KMS-11 (cell line): ENCODE measurements at regions not wholly inside any gene's neighbourhood (a gene's known extent, or its start where the extent isn't known, plus 50 kb on each side); places are given as distances from the start of the nearest gene placed in this dataset.

Source experiments
- H2AFZ ChIP-seq: fragments of 200-600 bp; sonication (generic); 2 replicates; pipeline ENCODE4 v1.6.1; 2016; ENCODE audit warnings: antibody characterized with exemption, mixed run types, low read depth
- H3K27ac ChIP-seq: fragments of 200-600 bp; sonication (generic); 2 replicates; pipeline ENCODE4 v1.6.1; 2016; ENCODE audit warnings: mild to moderate bottlenecking, mixed run types
- H3K27me3 ChIP-seq: fragments of 200-600 bp; sonication (generic); 2 replicates; pipeline ENCODE4 v1.6.1; 2017; ENCODE audit warnings: mild to moderate bottlenecking, low read depth, mixed run types, moderate library complexity; ENCODE audit not compliant: insufficient read depth
- H3K36me3 ChIP-seq: fragments of 200-600 bp; sonication (generic); 2 replicates; pipeline ENCODE4 v1.6.1; 2017; ENCODE audit warnings: mild to moderate bottlenecking, mixed run types; ENCODE audit not compliant: insufficient read depth
- H3K4me1 ChIP-seq: fragments of 200-600 bp; sonication (generic); 2 replicates; pipeline ENCODE4 v1.6.1; 2016; ENCODE audit warnings: mild to moderate bottlenecking, low read depth, mixed run types; ENCODE audit not compliant: poor library complexity, severe bottlenecking
- H3K4me2 ChIP-seq: fragments of 200-600 bp; sonication (generic); 2 replicates; pipeline ENCODE4 v1.7.0; 2016; ENCODE audit warnings: mild to moderate bottlenecking, mixed run types
- H3K4me3 ChIP-seq: fragments of 200-600 bp; sonication (generic); IDR thresholded peaks from 2 replicates; pipeline ENCODE4 v1.6.1; 2017; ENCODE audit warnings: low read depth, low read length, mixed read lengths; ENCODE audit not compliant: insufficient read depth
- H3K79me2 ChIP-seq: fragments of 200-600 bp; sonication (generic); 2 replicates; pipeline ENCODE4 v1.6.1; 2016; ENCODE audit warnings: low read depth, mixed run types; ENCODE audit not compliant: insufficient read depth
- H3K9ac ChIP-seq: fragments of 200-600 bp; sonication (generic); 2 replicates; pipeline ENCODE4 v1.6.1; 2016; ENCODE audit warnings: mild to moderate bottlenecking, mixed run types
- H4K20me1 ChIP-seq: fragments of 200-600 bp; sonication (generic); 2 replicates; pipeline ENCODE4 v1.6.1; 2016; ENCODE audit warnings: mild to moderate bottlenecking, mixed run types; ENCODE audit not compliant: insufficient read depth
- CTCF ChIP-seq: fragments of 200-600 bp; sonication (generic); conservative IDR thresholded peaks from 2 replicates; pipeline ENCODE4 v1.6.1; 2017; ENCODE audit warnings: low read depth, mild to moderate bottlenecking, antibody characterized with exemption, low read length, moderate library complexity, mixed read lengths

- no peak for TF ChIP-seq CTCF
- Histone ChIP-seq H4K20me1 (no peaks in the 10 kb centered on the region), H3K27me3 (no peaks in the 10 kb centered on the region), H3K79me2 (no peaks in the 10 kb centered on the region), H3K4me1 (no peaks in the 10 kb centered on the region), H3K27ac (no peak overlapping the region), H3K4me3 (no peak overlapping the region), H2AFZ (no peak overlapping the region), H3K4me2 (no peak overlapping the region), H3K9ac (no peak overlapping the region), H3K36me3 (no peaks in the 10 kb centered on the region)
Measured at GRCh38 chr5:136780518-136780917, 415.2 kb upstream of the TRPC7 start.

DNA sequence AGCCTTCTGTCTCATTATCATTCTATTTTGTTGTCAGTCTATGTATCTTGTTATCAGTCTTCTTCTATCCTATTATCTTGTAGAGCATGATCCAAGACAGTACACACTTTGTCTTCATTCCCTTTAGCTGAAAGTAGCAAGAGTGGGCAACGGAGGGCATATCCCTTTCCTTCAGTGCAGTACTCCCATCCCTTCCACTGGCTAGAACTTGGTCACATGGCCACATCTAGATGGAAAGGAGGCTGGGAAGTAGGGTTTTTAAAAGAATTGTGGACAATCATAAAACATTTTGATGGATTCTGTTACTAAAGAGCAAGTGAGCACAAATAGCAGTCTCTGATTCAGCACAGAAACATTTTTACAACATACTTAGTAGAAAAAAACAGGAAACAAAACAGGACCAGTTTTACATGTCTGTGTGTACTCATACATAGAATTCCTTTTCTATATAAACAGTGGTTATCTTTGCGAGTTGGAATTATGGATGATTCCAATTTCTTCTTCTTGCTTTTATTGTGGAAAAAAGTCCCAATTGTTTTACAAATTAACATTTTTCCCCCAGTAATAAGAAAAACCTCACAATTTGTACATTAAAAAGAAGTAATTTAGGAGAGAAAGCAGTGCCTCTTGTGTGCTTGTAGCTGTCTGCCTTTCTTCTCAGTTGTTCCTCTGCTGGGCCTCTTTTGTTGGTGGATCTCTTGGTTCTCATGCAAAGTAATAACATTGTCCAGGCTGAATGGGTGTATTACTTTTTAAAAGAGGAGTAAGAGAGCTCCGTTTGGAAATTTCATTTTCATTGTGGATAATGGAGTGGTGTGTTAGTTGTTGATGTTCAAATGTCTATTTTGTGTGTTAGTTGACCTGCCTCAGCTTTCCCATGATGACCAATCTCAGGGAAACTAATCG is 410.9 kb upstream of the TRPC7 start:
- Histone ChIP-seq H3K4me2 (no peak overlapping the region), H3K79me2 (no peaks in the 10 kb centered on the region), H4K20me1 (no peaks in the 10 kb centered on the region), H2AFZ (no peak overlapping the region), H3K9ac (no peak overlapping the region), H3K27ac (no peak overlapping the region), H3K27me3 (no peaks in the 10 kb centered on the region), H3K4me3 (no peak overlapping the region), H3K36me3 (no peaks in the 10 kb centered on the region), H3K4me1 (no peaks in the 10 kb centered on the region)
- TF ChIP-seq CTCF, result no peak

- H3K27ac ChIP-seq, result no peak overlapping the region
- H3K9ac ChIP-seq, result no peak overlapping the region
- H3K4me1 ChIP-seq, result no peaks in the 10 kb centered on the region
- H4K20me1 ChIP-seq, result no peaks in the 10 kb centered on the region
- no peak overlapping the region for H3K4me3 ChIP-seq
- no peak overlapping the region for H3K4me2 ChIP-seq
- H2AFZ ChIP-seq, result no peak overlapping the region
- H3K36me3 ChIP-seq, result no peaks in the 10 kb centered on the region
- no peaks in the 10 kb centered on the region for H3K79me2 ChIP-seq
- no peaks in the 10 kb centered on the region for H3K27me3 ChIP-seq
- no peak for TF ChIP-seq CTCF
Measured at GRCh38 chr5:136772491-136772890, 407.1 kb upstream of the TRPC7 start.

DNA sequence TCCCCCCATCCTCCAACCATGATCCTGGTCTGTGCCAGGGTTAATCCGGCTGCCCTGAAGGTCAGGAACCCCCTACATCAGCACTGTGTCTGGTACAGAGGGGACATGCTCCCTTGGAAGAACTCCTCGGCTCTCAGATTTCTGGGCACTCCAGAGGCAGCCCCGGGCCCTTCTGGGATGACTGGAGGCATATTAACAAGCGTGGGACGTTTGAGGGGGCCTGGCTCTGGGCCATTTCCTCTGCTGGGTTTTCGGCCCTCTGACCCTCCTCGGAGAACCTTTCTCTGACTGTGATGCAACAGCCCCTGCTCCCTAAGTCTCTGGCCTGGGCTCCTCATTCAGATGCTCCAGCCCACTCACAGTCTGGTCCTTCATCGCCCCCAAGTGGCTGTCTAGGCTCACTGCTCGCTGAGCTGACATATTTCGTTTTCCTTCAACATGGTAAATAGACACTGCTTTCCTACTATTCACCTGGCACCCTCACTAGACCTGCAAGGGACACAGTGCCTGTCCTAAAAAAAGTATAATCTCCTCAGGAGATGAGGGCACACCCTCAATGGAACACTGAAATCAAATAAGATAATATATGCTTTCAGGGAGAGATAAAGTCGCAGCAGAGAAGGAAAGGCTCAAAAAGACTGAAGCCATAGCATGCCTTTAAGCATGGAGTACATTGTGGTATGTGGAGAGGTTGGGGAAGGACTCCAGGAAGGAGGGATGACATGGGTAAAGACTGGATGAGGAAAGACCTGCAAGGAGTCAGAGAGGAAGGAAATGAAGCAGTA is 404.7 kb upstream of the TRPC7 start:
- Histone ChIP-seq H2AFZ (no peak overlapping the region), H4K20me1 (no peaks in the 10 kb centered on the region), H3K9ac (no peak overlapping the region), H3K36me3 (no peaks in the 10 kb centered on the region), H3K79me2 (no peaks in the 10 kb centered on the region), H3K4me2 (no peak overlapping the region), H3K4me1 (no peaks in the 10 kb centered on the region), H3K27me3 (no peaks in the 10 kb centered on the region), H3K27ac (no peak overlapping the region), H3K4me3 (no peak overlapping the region)
- TF ChIP-seq CTCF, result peak; percentile 83
